ENCODE measurements at regions not wholly inside any gene's neighbourhood (a gene's known extent, or its start where the extent isn't known, plus 50 kb on each side); places are given as distances from the start of the nearest gene placed in this dataset.

DNA sequence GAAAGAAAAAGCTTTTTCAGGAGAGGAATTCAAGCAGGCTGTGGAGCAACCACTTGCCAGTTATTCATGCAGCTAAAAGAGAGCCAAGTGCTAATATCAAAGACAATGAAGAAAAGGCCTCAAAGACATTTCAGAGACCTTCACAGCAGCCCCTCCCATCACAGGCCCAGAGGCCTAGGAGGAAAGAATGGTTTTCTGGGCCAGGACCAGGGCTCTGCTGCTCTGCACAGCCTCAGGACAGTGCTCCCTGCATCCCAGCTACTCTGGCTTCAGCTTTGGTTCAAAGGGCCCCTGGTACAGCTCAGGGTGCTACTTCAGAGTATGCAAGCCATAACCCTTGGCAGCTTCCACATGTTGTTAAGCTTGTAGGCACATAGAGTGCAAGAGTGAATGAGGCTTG, 119.5 kb downstream of the MSTN start:
- TF ChIP-seq, protein P1, sequence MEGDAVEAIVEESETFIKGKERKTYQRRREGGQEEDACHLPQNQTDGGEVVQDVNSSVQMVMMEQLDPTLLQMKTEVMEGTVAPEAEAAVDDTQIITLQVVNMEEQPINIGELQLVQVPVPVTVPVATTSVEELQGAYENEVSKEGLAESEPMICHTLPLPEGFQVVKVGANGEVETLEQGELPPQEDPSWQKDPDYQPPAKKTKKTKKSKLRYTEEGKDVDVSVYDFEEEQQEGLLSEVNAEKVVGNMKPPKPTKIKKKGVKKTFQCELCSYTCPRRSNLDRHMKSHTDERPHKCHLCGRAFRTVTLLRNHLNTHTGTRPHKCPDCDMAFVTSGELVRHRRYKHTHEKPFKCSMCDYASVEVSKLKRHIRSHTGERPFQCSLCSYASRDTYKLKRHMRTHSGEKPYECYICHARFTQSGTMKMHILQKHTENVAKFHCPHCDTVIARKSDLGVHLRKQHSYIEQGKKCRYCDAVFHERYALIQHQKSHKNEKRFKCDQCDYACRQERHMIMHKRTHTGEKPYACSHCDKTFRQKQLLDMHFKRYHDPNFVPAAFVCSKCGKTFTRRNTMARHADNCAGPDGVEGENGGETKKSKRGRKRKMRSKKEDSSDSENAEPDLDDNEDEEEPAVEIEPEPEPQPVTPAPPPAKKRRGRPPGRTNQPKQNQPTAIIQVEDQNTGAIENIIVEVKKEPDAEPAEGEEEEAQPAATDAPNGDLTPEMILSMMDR (IDR thresholded peaks at IDR 0.05 in 2 of 3, conservative IDR thresholded peaks at IDR 0.05 in 1 of 3; ENCODE audit: borderline replicate concordance in 1 of 3, insufficient read depth in 1 of 3, low read depth in 2 of 3, low read length in 2 of 3) = no peak
- no peak for TF ChIP-seq POLR2A (IDR thresholded peaks at IDR 0.05; ENCODE audit: borderline replicate concordance, extremely low read depth, insufficient read depth, insufficient read length)
- no peak for TF ChIP-seq SRF (IDR thresholded peaks at IDR 0.05; ENCODE audit: low read depth)
- TF ChIP-seq SIN3A (IDR thresholded peaks at IDR 0.05; ENCODE audit: low read depth) = no peak
- no peak for TF ChIP-seq EZH2 (IDR thresholded peaks at IDR 0.05)

All from HCT116 (cell line).